GM18498 (cell line): ENCODE measurements at regions not wholly inside any gene's neighbourhood (a gene's known extent, or its start where the extent isn't known, plus 50 kb on each side); places are given as distances from the start of the nearest gene placed in this dataset.

Experiments
- ATAC-seq: cut with Tn5 transposase; IDR thresholded peaks from one replicate; pipeline ENCODE4 v1.9.1; 2021; ENCODE audit warnings: mild to moderate bottlenecking, moderate library complexity; ENCODE audit not compliant: unreplicated experiment

DNA sequence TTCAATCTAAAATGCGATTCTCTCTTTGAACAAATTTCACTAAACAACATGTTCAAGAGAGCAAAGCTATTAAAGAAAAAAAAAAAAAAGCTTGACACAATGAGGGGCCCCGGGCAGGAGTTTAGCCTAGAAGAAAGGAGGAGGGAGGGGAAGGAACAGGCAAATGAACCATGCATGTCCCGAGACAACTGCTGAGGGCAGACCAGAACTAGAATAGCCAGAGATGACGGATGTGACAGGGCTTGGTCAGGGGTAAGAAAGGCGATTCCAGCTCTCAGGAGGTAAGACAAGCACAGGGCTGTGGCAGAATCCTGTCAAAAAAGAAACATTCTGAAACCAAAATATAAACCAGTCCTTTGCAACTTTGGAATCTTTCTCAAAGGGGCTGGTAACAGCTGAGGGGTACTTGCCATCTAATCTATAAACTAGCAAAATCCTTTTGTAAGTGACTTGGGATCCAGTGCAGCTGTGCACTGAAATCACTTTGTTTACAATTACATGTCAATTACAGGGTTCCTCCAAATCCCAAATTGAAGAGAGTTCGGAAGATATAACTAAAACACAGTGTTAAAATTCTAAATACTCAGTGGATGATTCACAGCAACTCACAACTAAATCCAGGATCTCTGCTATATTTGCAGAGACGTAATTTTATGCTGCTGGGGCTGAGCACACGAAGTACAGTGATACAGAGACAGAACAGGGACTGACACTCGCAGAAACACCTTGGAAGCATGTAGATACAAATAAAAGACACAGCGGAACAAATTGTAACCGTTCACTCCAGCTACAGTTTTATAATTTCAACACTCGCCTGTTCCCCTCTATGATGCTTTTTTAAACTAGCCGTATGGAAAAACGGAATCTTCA lies 567.4 kb upstream of the ZFHX3 start:
- ATAC-seq, result no peak

DNA sequence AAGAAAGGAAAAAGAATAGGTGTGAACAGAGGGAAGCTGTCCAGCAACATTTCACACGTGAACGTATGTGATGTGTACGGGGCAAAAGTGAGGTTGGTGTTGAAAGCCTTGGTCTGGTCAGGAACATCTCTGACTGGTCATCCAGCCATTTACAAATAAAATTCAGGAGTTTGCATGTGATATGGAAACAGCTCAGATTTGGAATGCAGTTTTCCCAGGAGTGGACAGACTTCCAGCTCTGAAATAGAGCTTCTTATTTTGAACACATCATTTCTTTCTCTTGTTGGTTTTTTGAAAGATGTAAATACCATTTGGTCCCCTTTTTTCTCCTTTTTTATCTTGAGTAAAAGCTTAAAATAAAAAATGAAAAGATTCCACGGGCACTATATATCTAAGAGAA lies 566.2 kb upstream of the ZFHX3 start:
- no peak for ATAC-seq

DNA sequence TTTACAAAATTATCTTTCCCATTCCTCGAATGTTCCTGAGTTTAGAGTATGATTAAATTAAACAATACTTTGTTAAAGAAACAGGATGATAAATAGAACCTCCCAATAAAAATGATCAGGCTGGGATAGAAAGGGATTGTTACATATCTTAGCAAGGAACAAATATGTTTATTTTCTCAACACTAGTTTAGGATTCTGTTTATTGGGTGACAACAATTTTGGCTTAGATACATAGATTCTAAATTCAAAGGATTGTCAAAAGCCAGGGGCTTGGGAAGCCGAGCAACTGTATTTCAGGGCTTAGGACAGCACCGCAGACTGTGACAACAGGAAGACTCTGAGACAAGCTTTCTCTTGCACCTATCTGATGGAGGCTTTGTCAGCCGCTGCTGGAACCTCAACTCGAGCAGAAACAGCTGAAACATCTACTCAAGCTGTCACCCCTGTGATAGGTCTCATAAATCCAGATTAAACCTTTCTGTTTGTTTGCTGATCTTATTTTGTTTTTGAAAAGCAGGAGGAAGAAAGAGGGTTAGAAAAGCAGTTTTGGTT lies 562.8 kb upstream of the ZFHX3 start:
- no peak for ATAC-seq

DNA sequence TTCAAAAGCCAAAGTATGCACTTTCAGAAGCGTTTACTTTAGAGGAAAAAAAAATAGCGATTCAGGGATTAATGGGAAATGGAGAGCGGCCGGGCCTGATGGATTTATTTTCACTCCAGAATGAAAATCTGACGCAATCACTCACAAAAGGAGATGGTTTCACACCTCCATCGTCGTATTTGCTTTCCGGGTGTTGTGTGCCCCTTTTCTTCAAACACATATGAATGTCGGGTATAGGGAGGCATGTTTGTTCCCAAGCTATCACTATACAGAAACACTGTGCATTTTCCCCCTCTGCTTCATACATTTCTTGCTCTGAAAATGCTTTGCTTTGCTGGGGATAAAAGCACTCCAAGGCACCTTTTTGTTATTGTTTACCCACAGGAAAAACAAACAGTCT lies 562.2 kb upstream of the ZFHX3 start:
- ATAC-seq, result no peak

DNA sequence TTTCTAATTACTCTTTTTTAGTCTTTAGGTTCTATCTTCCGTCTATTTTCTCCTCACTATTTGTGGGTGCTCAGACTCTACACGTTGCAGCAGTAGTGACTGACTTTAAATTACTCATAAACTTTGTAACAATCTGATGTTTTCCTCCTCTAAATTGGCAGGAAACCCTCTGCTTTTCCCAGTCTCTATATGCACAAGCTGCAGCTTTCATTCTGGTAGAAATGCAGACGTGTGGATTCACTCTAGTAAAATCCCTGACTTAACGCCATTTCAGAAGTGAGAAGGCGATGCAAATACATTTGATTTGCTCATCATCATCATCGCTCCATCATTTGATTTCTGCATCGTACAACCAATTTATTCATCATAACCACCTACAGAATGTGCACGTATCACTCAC lies 561.0 kb upstream of the ZFHX3 start:
- ATAC-seq, result no peak

DNA sequence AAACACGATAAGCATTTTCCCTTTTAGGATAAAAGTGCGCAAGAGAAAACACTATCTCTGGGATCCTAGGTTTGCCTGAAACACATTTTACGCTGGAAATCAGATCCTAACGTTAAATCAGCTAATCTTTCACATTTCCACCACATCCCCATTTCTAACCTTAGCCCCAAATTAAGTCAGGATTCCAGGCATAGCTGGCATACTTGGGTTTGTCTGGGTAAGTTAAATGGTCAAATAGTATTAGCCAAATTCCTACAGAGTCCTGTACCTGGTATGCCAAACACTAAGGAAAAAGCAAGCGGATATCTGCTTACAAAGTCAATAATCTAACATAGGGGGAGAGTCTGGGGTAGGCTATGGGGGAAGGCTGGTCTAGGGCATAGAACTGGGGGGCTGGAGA lies 557.4 kb upstream of the ZFHX3 start:
- ATAC-seq, result no peak

DNA sequence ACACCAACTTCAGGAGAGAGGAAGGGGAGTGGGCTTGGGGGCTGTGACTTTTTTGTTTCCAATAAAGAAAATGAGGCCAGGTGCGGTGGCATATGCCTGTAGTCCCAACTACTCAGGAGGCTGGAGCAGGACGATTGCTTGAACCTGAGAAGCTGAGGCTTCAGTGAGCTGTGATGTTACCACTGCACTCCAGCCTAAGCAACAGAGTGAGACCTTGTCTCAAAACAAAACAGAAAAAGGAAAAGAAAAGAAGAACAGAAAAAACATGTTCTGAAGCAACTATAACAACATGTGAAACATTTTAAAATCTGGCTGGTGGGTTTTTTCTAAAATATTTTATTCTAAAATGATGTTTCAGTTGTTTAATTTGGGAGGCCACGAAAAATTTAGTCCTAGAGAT lies 554.0 kb upstream of the ZFHX3 start:
- ATAC-seq, result no peak

DNA sequence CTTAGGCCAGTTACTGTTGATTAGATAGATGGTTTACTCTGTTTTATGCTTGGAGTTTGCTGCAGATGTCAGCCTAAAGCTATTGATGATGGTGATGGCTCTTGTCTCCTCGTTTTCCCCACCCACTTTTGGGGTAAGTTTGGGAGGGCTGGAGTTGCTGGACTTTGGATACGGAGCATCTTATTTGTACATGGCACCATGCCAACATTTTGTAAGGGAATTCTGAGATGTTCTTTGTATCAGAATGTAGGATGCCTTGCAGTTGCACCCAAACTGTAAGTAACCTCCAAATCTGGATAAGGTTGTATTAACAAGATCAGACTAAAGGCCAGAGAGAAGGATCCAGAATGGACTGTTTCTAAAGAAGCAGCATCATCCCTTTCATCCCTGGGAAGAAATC lies 551.9 kb upstream of the ZFHX3 start:
- ATAC-seq, result no peak

DNA sequence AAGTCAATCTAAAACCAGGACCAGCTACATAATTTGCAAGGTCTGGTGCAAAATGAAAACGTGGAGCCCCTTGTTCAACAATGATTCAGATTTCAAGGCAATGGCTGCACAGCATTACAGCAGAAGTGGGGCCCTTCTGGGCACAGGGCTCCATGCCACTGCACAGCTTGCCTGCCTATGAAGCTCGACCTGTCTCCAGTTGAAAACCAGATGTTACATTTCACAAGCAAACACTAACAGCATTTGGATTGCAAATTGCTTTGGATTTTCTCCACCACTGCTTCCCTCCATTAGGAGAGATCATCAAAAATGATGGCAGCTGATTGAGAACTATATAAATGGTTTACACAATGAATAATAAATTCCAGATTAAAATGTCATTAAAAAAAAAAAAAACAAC lies 551.4 kb upstream of the ZFHX3 start:
- ATAC-seq, result no peak

DNA sequence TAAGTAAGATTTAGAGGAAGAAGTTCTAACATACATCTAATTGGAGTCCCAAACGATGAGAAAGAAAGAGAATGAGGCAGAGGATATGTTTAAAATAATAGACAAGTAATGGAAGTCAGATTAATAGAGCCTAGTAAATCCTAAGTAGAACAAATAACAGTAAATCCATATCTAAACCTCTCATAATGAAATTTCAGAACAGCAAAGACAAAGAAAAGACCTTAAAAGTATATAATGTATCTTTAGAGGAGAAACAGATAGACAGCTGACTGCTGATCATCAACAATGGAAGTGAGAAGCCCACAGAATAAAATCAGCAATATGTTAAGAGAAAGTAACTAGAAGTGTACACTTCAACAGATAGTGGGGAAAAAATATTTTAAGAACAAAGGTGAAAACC lies 536.2 kb upstream of the ZFHX3 start:
- ATAC-seq, result no peak

DNA sequence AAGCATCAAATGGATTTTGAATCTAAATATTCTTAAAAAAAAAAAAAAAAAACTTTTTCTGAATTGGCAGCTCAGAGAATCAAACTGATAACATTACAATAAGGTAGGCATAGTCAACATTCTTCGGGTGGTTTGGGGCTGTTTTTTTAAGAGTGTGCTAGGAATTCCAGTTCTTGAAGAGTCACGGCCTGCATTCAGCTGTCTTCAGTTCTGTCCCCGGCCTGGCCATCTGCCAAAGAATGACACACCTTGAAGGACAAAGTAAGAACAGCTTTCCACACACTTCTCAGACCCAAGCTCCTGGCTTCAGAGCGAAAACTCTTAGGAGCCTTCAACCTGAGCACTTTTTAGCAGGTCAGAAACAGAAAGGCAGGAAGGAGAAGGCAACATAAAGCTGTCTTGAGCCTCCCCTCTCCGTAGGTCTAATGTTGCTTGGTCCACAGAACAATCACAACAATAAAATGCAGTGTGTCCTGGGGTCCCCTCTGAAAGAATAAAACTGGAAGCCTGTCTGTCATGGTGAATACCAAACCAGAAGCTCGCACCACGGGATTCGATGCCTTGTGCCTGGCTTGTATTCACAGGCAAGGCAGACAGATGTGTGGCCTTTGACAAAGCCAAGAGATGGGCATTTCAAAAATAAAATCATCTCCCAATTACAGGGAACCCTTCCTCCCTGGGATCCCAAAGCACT lies 524.4 kb upstream of the ZFHX3 start:
- no peak for ATAC-seq

DNA sequence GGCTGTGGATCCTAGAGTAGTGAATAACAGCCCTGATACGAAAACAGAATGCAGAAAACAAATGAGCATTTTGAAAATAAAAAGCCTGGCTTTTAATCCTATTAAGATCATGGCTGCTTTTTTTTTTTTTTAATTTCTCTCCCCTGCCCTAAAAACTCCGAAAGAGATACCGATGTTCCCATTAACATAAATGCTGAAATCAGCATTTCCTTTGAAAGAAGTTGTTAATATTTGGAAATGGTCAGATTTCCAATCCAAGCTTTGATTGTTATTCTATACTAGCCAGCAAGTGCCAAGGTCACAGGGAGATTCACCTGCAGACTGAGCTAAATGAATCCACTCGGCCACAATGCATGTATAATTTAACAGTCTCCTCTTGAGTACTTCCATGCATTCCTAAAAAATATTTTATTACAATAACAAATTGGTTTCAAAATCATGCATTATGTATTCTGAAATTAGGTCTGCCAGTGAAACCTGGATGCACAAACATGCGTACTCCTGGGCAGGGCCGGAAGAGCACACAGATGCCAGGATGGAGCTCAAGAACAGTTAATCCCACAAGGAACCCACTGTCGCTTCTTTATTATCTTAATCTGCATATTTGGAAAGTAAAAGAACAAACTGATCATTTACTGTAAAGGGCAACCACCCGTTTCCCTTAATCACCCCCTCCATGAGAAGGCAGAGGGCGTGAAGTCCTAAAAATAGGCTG lies 521.5 kb upstream of the ZFHX3 start:
- ATAC-seq, result no peak

DNA sequence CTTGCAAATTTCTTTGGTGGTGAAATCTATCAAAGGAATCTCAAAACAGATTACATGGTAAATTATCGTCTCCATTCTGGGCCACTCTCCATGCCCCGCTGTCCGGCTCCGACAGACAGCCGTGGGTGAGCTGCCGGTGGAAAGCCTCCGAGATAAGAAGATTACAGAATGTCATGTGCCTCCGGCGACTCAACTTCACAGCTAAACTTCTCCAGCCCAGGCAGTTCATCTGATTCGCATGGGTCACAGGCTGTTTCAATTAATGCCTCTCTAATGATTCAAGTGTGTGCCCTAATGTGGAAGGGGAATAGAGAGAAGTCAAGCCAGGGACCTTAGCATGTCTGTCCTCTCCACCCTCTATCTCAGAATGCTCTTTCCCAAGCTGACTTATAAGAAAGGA lies 520.8 kb upstream of the ZFHX3 start:
- ATAC-seq, result no peak

DNA sequence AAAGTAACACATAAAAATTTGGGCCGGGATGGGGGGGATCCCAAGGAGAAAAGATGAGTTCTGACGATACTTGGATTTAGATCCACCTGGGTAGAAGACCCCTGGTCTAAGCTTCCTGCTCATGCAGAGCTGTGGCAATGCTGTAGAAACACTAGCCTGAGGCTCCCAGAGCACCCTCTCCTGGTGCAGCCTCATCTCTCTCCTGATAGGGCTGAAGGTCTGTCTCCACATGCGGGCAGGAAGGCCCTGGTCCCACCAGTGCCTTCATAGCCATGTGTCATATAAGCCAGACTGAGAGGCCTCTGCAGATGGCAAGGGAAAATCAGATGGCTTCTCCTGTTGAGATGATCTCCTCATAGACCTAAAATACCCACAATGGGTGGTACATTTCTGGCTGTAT lies 518.0 kb upstream of the ZFHX3 start:
- ATAC-seq, result no peak

DNA sequence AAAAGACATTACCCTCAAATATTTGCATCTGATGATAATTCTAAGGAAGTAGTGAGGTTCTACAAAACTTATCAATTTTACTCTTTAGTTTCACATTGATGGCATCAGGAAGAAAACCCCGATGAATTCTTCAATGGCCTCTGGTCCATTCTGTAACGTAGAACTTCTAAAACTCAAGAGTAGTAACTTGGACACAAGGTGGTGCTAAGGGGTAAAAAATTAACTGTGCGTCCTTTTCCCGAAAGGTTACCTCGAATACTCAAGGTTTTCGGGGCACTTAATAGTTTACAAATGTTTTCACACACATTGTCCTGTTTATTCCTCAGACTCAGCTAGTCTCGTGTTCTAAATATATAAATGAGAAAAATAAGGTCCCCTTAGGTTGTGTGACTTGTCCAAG lies 517.3 kb upstream of the ZFHX3 start:
- ATAC-seq, result no peak

DNA sequence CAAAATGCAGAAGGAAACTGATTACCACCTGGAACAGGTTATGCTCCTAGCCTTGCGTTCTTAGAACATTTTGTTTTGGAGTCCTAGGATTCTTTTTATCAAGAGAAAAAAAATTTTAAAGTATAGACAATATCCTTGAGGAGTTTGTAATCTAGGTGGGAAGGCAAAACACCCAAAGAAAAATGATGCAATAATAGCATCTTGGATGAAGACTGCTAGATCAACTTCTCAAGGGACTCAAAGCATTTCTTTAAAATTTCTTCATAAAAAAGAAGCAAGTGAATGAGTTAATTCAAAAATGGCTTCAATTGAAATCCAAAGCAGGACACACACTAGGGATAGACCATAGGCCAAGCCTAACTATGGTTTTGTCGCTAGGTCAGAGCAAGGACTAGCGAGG lies 515.8 kb upstream of the ZFHX3 start:
- ATAC-seq, result no peak

DNA sequence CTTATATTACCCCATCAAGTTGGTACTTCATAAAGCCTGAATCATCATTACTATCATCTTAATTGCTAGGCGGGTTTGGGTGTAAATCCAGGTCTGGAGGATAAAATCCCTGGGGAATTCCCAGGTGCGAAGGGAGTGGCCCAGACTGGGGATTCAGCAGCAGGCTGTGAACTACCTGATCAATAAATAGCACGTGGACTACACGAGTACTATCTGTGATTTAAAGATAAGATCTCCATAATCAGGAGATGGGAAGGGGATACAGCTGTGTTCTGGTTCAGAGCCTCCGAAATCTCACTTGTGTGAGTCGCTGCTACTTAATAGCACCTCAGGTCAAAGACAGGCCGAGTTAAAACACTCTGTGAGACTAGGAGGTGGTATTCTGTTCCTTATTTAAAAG lies 512.6 kb upstream of the ZFHX3 start:
- no peak for ATAC-seq

DNA sequence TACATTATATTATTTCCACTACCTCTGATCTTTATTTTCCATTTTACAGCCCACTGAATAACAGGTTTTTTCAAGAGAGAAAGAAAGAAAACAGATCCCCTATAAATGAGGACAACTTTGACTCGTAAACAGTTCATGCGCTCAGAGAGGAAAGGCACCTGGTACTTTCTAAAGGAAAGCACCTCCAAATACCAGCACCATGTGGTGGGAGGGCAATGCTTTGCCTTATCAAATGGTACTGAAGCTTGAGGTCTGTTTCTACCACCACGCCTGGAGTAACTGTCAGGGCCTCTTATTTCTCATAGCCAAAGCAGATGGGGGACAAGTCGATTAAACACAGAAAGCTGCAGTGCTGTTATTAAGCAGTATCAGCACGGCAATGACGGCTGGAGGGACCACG lies 510.3 kb upstream of the ZFHX3 start:
- no peak for ATAC-seq

DNA sequence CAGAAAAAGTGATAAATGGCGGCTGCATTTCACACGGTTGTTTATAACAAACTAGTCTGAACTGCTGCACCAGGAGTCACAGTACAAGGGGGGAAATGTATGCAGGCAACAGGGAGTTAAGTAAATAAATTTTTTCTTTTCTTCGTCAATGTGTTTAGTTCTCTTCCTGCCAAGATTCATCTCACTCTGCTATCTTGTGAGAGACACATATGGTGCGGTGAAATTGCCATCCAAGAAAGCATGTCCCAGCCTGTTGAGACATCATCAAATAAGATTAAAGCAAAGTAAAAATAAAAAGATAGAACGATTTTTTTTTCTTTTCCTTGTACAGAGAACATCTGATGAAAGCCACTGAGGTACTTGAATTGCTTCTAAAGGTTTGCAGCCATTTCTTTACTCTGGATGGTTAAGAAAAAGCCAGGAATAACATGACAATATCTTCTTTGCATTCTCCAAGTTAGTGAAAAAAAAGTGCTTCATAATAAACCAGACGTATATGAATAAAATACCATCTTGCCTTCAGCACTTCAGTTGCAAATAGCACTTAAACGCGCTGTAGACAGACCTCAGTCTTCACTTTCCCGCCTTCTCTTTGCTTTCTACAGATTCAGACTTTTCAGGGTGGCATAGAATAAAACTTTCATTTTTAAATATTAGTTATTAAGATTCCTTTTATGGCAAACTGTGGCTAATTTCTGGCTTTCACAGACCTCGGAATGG lies 506.2 kb upstream of the ZFHX3 start:
- no peak for ATAC-seq

DNA sequence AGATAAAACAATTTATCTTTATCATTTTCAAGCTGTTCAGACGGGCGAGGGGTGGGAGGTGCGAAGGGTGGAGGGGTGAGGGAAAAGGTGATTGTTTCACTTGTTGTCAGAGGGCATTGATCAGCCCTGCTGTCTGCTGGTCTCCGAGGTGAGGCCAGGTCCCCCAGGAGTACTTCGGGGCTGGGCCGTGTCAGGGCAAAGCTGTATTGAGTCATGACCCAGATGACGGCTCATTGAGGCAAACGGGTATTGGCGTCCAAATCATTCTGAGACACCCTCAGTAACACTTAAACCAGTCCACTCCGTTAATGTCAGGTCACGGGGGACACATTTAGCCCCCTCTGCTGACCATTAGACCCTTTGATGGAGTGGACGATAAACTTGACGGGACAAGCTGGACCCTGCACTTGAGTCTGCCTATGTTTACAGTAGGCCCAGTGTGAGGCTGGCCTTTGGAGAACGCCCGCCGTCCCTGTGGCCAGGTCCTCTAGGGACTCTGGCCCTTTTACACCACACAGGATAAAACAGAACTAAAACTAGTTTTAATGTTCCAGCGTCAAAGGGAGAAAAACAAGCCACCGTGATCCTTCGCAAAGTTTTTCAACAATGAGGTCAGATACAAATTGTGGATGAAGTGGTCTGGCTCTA lies 502.2 kb upstream of the ZFHX3 start:
- no peak for ATAC-seq
